ENCODE measurements at regions not wholly inside any gene's neighbourhood (a gene's known extent, or its start where the extent isn't known, plus 50 kb on each side); places are given as distances from the start of the nearest gene placed in this dataset.

- Mint-ChIP-seq H3K4me3 (no peak overlapping the region), H3K9me3 (peaks cover 2% of the 10 kb centered on the region), H3K27me3 (ENCODE audit: insufficient read depth, low read depth) (peaks cover 8% of the 10 kb centered on the region), H3K4me1 (peaks cover 5% of the 10 kb centered on the region), H3K27ac (no peak overlapping the region), H3K36me3 (no peaks in the 10 kb centered on the region)
- no peaks in the 10 kb centered on the region for H3K27me3 ChIP-seq
- TF ChIP-seq EZH2 (IDR thresholded peaks at IDR 0.05), result no peak
- no peak for TF ChIP-seq CTCF (IDR thresholded peaks at IDR 0.05)
- TF ChIP-seq EZH2phosphoT487 (IDR thresholded peaks at IDR 0.05), result no peak
- H2AFZ ChIP-seq (replicated peaks), result no peak overlapping the region
- no peaks in the 10 kb centered on the region for H3K36me3 ChIP-seq
- H3K27ac ChIP-seq, result no peak overlapping the region
- no peaks in the 10 kb centered on the region for H3K79me2 ChIP-seq (ENCODE audit: low read depth)
- H3K4me1 ChIP-seq, result peaks cover 8% of the 10 kb centered on the region
- H3K9ac ChIP-seq, result no peak overlapping the region
- no peak for DNase-seq (ENCODE audit: low spot score)
- no peaks in the 10 kb centered on the region for H3K9me3 ChIP-seq (ENCODE audit: low read depth)
- H3F3A ChIP-seq (ENCODE audit: low read depth), result no peaks in the 10 kb centered on the region
- H3K4me3 ChIP-seq, result no peak overlapping the region
- H4K20me1 ChIP-seq (ENCODE audit: low read depth), result no peaks in the 10 kb centered on the region
- no peak overlapping the region for H3K4me2 ChIP-seq
Observed at GRCh38 chr12:125387206-125387605, 322.0 kb downstream of the AACS start.

GRCh38 chr12:125389061-125389697 lies 323.9 kb downstream of the AACS start:
- Histone ChIP-seq H3K36me3 (no peaks in the 10 kb centered on the region), H3K9me3 (ENCODE audit: low read depth) (no peaks in the 10 kb centered on the region), H3K4me3 (no peak overlapping the region), H4K20me1 (ENCODE audit: low read depth) (no peaks in the 10 kb centered on the region), H3K27me3 (no peaks in the 10 kb centered on the region), H3K9ac (no peak overlapping the region), H3K4me2 (no peak overlapping the region), H3K27ac (no peak overlapping the region), H3K4me1 (no peaks in the 10 kb centered on the region), H3K79me2 (ENCODE audit: low read depth) (no peaks in the 10 kb centered on the region), H2AFZ (replicated peaks) (no peak overlapping the region), H3F3A (ENCODE audit: low read depth) (no peaks in the 10 kb centered on the region)
- TF ChIP-seq EZH2 (IDR thresholded peaks at IDR 0.05) (no peak), CTCF (IDR thresholded peaks at IDR 0.05) (no peak), EZH2phosphoT487 (IDR thresholded peaks at IDR 0.05) (no peak)
- Mint-ChIP-seq H3K4me3 (no peak overlapping the region), H3K9me3 (peaks cover 2% of the 10 kb centered on the region), H3K27ac (no peak overlapping the region), H3K27me3 (ENCODE audit: insufficient read depth, low read depth) (peaks cover 8% of the 10 kb centered on the region), H3K36me3 (no peaks in the 10 kb centered on the region), H3K4me1 (peaks cover 2% of the 10 kb centered on the region)
- DNase-seq (ENCODE audit: low spot score), result no peak

- TF ChIP-seq EZH2phosphoT487 (IDR thresholded peaks at IDR 0.05) (no peak), CTCF (IDR thresholded peaks at IDR 0.05) (no peak)
Observed at GRCh38 chr12:125393569-125393968, 328.3 kb downstream of the AACS start.

More at GRCh38 chr12:125393569-125393968, 328.3 kb downstream of the AACS start:
- Mint-ChIP-seq H3K27ac (no peak overlapping the region), H3K4me3 (no peak overlapping the region), H3K27me3 (ENCODE audit: insufficient read depth, low read depth) (peaks cover 7% of the 10 kb centered on the region), H3K36me3 (no peaks in the 10 kb centered on the region), H3K9me3 (peaks cover 6% of the 10 kb centered on the region), H3K4me1 (peaks cover 2% of the 10 kb centered on the region)
- Histone ChIP-seq H3K36me3 (no peaks in the 10 kb centered on the region), H3K27ac (no peak overlapping the region), H4K20me1 (ENCODE audit: low read depth) (no peaks in the 10 kb centered on the region), H3K27me3 (no peaks in the 10 kb centered on the region), H3K4me3 (no peak overlapping the region), H3K9ac (no peak overlapping the region), H3K79me2 (ENCODE audit: low read depth) (no peaks in the 10 kb centered on the region), H3K4me2 (no peak overlapping the region), H2AFZ (replicated peaks) (no peak overlapping the region), H3F3A (ENCODE audit: low read depth) (no peaks in the 10 kb centered on the region), H3K4me1 (no peaks in the 10 kb centered on the region), H3K9me3 (ENCODE audit: low read depth) (no peaks in the 10 kb centered on the region)
- DNase-seq (ENCODE audit: low spot score), result no peak
